ENCODE measurements at regions not wholly inside any gene's neighbourhood (a gene's known extent, or its start where the extent isn't known, plus 50 kb on each side); places are given as distances from the start of the nearest gene placed in this dataset.

DNA sequence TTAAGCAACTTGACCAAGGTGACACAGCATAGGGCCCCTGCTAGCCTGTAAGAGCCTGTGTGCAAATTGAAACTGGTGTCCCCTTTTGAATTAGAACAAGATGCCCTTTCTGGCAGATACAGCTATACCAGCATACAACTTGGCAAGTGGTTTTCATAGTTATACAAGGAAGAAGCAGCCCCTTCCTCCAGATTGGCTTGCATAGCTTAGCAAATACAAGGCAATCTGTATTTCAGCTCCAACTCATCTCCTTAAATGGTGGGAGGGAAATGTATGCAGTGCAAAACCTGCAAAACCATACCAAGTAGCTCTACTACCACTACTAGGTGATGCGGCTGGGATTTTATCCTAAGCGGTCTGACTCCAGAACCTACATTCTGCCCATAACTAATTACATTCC, 427.1 kb downstream of the HAPSTR1 start:
- Histone ChIP-seq H3K27me3 (ENCODE audit: control insufficient read depth, insufficient read depth, low read length, poor library complexity, severe bottlenecking) (no peaks in the 10 kb centered on the region), H3K9me3 (ENCODE audit: control insufficient read depth, low read length) (peaks cover under 1% of the 10 kb centered on the region), H3K4me3 (ENCODE audit: low read length) (no peak overlapping the region), H3K27ac (ENCODE audit: low read depth, low read length) (no peak overlapping the region), H3K4me1 (ENCODE audit: control insufficient read depth, insufficient read depth, low read length) (peaks cover 2% of the 10 kb centered on the region), H3K9ac (ENCODE audit: extremely low read depth, low read length, poor library complexity, severe bottlenecking) (no peak overlapping the region), H3K36me3 (ENCODE audit: control insufficient read depth, insufficient read depth, low read length) (no peaks in the 10 kb centered on the region)
- TF ChIP-seq, protein P1, sequence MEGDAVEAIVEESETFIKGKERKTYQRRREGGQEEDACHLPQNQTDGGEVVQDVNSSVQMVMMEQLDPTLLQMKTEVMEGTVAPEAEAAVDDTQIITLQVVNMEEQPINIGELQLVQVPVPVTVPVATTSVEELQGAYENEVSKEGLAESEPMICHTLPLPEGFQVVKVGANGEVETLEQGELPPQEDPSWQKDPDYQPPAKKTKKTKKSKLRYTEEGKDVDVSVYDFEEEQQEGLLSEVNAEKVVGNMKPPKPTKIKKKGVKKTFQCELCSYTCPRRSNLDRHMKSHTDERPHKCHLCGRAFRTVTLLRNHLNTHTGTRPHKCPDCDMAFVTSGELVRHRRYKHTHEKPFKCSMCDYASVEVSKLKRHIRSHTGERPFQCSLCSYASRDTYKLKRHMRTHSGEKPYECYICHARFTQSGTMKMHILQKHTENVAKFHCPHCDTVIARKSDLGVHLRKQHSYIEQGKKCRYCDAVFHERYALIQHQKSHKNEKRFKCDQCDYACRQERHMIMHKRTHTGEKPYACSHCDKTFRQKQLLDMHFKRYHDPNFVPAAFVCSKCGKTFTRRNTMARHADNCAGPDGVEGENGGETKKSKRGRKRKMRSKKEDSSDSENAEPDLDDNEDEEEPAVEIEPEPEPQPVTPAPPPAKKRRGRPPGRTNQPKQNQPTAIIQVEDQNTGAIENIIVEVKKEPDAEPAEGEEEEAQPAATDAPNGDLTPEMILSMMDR (conservative IDR thresholded peaks at IDR 0.05), result no peak
- DNase-seq, result no peak
- Mint-ChIP-seq H3K27ac (no peak overlapping the region), H3K4me1 (peaks cover 13% of the 10 kb centered on the region), H3K9me3 (peaks cover 6% of the 10 kb centered on the region), H3K4me3 (no peak overlapping the region), H3K27me3 (ENCODE audit: insufficient read depth) (peaks cover 6% of the 10 kb centered on the region), H3K36me3 (ENCODE audit: low read depth) (no peaks in the 10 kb centered on the region)
- WGBS, 2 experiments (ENCODE audit: insufficient coverage in 1 of 2, insufficient read length in 1 of 2), result 100% methylated on average over 2 of the region's 2 CpGs; no CpG with 5 or more reads in 1 of the 2 experiments

DNA sequence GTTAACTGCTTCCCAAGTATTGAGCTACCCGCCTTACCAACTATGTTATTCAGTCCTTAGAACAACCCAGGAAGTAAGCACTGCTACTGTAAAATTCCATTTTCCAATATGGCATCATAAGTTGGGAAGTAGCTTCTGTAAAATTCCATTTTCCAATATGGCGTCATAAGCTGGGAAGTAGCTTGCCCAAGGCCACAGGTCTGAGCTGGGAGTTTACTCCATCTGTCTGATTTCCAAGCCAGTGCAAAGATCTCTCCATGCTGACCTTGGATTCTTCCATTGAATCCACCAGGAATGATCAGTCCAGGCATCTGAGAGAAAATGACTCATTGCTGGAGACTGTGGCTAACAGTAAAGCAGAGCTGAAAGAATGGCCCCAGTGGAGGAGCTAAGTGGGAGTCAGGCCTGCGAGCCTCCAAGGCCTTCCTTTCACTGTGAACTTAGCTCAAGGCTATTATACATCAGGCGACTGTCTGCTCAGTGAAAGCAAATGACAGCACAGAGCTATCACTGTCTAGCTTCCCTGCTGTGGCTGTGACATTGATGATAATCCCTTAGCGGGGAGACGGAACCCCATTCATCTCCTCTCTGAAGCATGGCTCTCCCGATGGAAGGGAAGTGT, 430.4 kb downstream of the HAPSTR1 start:
- peaks cover 32% of the 10 kb centered on the region for H3K4me1 Mint-ChIP-seq
- peaks cover 4% of the 10 kb centered on the region for H3K9me3 ChIP-seq (ENCODE audit: control insufficient read depth, low read length)
- H3K4me3 Mint-ChIP-seq, result no peak overlapping the region
- H3K27ac ChIP-seq (ENCODE audit: low read depth, low read length), result peak overlapping the region; percentile 86
- H3K36me3 Mint-ChIP-seq (ENCODE audit: low read depth), result no peaks in the 10 kb centered on the region
- no peaks in the 10 kb centered on the region for H3K36me3 ChIP-seq (ENCODE audit: control insufficient read depth, insufficient read depth, low read length)
- peaks cover 15% of the 10 kb centered on the region for H3K27me3 Mint-ChIP-seq (ENCODE audit: insufficient read depth)
- TF ChIP-seq, protein P1 (conservative IDR thresholded peaks at IDR 0.05), result no peak
- peak; percentile 89 for DNase-seq
- peaks cover 2% of the 10 kb centered on the region for H3K4me1 ChIP-seq (ENCODE audit: control insufficient read depth, insufficient read depth, low read length)
- peak overlapping the region; percentile 85 for H3K27ac Mint-ChIP-seq
- no peaks in the 10 kb centered on the region for H3K9me3 Mint-ChIP-seq
- no peaks in the 10 kb centered on the region for H3K27me3 ChIP-seq (ENCODE audit: control insufficient read depth, insufficient read depth, low read length, poor library complexity, severe bottlenecking)
- WGBS, 2 experiments (ENCODE audit: insufficient coverage in 1 of 2, insufficient read length in 1 of 2), result 31 to 33% methylated on average over 6 to 7 of the region's 7 CpGs
- H3K4me3 ChIP-seq (ENCODE audit: low read length), result no peak overlapping the region
- peak overlapping the region; percentile 56 for H3K9ac ChIP-seq (ENCODE audit: extremely low read depth, low read length, poor library complexity, severe bottlenecking)

DNA sequence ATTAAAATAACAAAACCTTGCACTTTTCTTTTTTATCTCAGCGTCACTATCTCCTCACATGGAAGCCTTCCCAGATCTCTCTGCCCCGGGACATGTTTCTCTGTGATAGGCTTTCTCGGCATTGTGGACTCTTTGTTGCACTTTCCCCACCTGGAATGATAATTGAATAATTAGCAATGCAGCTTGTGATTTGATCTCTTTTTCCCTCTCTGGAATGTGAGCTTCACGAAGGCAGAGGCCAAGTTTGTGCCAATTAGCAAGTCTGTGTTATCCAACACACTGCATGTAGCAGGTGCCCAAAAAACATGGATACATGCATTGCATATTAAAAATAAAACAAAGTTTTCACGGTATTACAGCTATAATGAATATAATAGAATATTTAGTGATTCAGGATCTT, 431.2 kb downstream of the HAPSTR1 start:
- 21 to 47% methylated on average over 3 to 4 of the region's 5 CpGs for WGBS, 2 experiments (ENCODE audit: insufficient coverage in 1 of 2, insufficient read length in 1 of 2)
- Mint-ChIP-seq H3K27me3 (ENCODE audit: insufficient read depth) (peaks cover 15% of the 10 kb centered on the region), H3K4me1 (peaks cover 35% of the 10 kb centered on the region), H3K36me3 (ENCODE audit: low read depth) (no peaks in the 10 kb centered on the region), H3K4me3 (no peak overlapping the region), H3K9me3 (no peaks in the 10 kb centered on the region), H3K27ac (no peak overlapping the region)
- Histone ChIP-seq H3K9ac (ENCODE audit: extremely low read depth, low read length, poor library complexity, severe bottlenecking) (peak overlapping the region; percentile 56), H3K4me1 (ENCODE audit: control insufficient read depth, insufficient read depth, low read length) (peaks cover 2% of the 10 kb centered on the region), H3K4me3 (ENCODE audit: low read length) (no peak overlapping the region), H3K9me3 (ENCODE audit: control insufficient read depth, low read length) (peaks cover 4% of the 10 kb centered on the region), H3K36me3 (ENCODE audit: control insufficient read depth, insufficient read depth, low read length) (no peaks in the 10 kb centered on the region), H3K27me3 (ENCODE audit: control insufficient read depth, insufficient read depth, low read length, poor library complexity, severe bottlenecking) (no peaks in the 10 kb centered on the region), H3K27ac (ENCODE audit: low read depth, low read length) (peak overlapping the region; percentile 86)
- no peak for DNase-seq
- TF ChIP-seq, protein P1 (conservative IDR thresholded peaks at IDR 0.05), result no peak
